AG04450 (cell line): ENCODE measurements at regions not wholly inside any gene's neighbourhood (a gene's known extent, or its start where the extent isn't known, plus 50 kb on each side); places are given as distances from the start of the nearest gene placed in this dataset.

Experiments
- CTCF ChIA-PET: fragments of 300-600, 350-600 bp; formaldehyde crosslinking; extraction: SDS; loops from one replicate; lab custom pipeline; 2022; ENCODE audit warnings: antibody characterized with exemption, inconsistent platforms; lab: Charles Lee
- POLR2A ChIA-PET: fragments of 350-600 bp; formaldehyde crosslinking; extraction: SDS; loops from one replicate; lab custom pipeline; 2021; ENCODE audit warnings: antibody characterized with exemption, inconsistent platforms; lab: Yijun Ruan, JAX
- DNase-seq: peaks from one replicate; pipeline ENCODE4 v3.0.0-alpha.2; 2011; ENCODE audit warnings: low read depth, low spot score
- H3K27ac ChIP-seq: one replicate; pipeline ENCODE4 v1.5.1; 2012; ENCODE audit warnings: low read depth, low read length, control low read depth
- H3K27me3 ChIP-seq: one replicate; pipeline ENCODE4 v1.6.0; 2012; ENCODE audit warnings: low read length; ENCODE audit not compliant: control insufficient read depth, insufficient read depth
- H3K4me3 ChIP-seq: 2 replicates; pipeline ENCODE4 v1.5.1; 2011; ENCODE audit warnings: mild to moderate bottlenecking, low read depth, low read length, control low read depth
- H3K9me3 ChIP-seq: 2 replicates; pipeline ENCODE4 v1.5.1; 2012; ENCODE audit warnings: low read length; ENCODE audit not compliant: control insufficient read depth, insufficient read depth
- CTCF ChIP-seq: IDR thresholded peaks from 2 replicates; pipeline ENCODE4 v1.5.1; 2011; ENCODE audit warnings: low read depth, low read length, control low read depth, inconsistent platforms

GRCh38 chr17:63337579-63337978, 108.5 kb downstream of the CYB561 start:
- Histone ChIP-seq H3K9me3 (no peaks in the 10 kb centered on the region), H3K27me3 (no peaks in the 10 kb centered on the region), H3K27ac (no peak overlapping the region), H3K4me3 (no peak overlapping the region)
- ChIA-PET CTCF (no interaction called here), POLR2A (no interaction called here)
- TF ChIP-seq CTCF, result no peak
- no peak for DNase-seq

GRCh38 chr17:63338272-63338671, 107.8 kb downstream of the CYB561 start:
- H3K27ac ChIP-seq, result no peak overlapping the region
- POLR2A ChIA-PET, result no interaction called here
- H3K9me3 ChIP-seq, result no peaks in the 10 kb centered on the region
- no peak overlapping the region for H3K4me3 ChIP-seq
- TF ChIP-seq CTCF, result no peak
- DNase-seq, result no peak
- CTCF ChIA-PET, result interaction anchor here (0.9 kb wide), 1 partner anchor 68 kb away, joined by 3 read pairs; no protein-coding TSS in a partner anchor
- no peaks in the 10 kb centered on the region for H3K27me3 ChIP-seq

- Histone ChIP-seq H3K4me3 (no peak overlapping the region), H3K27ac (no peak overlapping the region), H3K9me3 (no peaks in the 10 kb centered on the region), H3K27me3 (no peaks in the 10 kb centered on the region)
- ChIA-PET POLR2A (no interaction called here), CTCF (no interaction called here)
- no peak for TF ChIP-seq CTCF
- no peak for DNase-seq
Measured at GRCh38 chr17:63341276-63341675, 104.8 kb downstream of the CYB561 start.

GRCh38 chr17:63344383-63344782, 101.7 kb downstream of the CYB561 start:
- Histone ChIP-seq H3K9me3 (no peaks in the 10 kb centered on the region), H3K4me3 (no peak overlapping the region), H3K27ac (no peak overlapping the region), H3K27me3 (no peaks in the 10 kb centered on the region)
- ChIA-PET CTCF (no interaction called here), POLR2A (interaction anchor here (1.0 kb wide), 1 partner anchor 13 kb away, joined by 3 read pairs; no protein-coding TSS in a partner anchor)
- DNase-seq, result no peak
- TF ChIP-seq CTCF, result no peak

- POLR2A ChIA-PET, result interaction anchor here (0.7 kb wide), 1 partner anchor 21 kb away, joined by 3 read pairs; no protein-coding TSS in a partner anchor
- DNase-seq, result no peak
- H3K27ac ChIP-seq, result no peak overlapping the region
Measured at GRCh38 chr17:63345611-63346010, 100.5 kb downstream of the CYB561 start.

More at GRCh38 chr17:63345611-63346010, 100.5 kb downstream of the CYB561 start:
- Histone ChIP-seq H3K9me3 (no peaks in the 10 kb centered on the region), H3K27me3 (no peaks in the 10 kb centered on the region), H3K4me3 (no peak overlapping the region)
- CTCF ChIA-PET, result no interaction called here
- TF ChIP-seq CTCF, result no peak
